ENCODE measurements at regions not wholly inside any gene's neighbourhood (a gene's known extent, or its start where the extent isn't known, plus 50 kb on each side); places are given as distances from the start of the nearest gene placed in this dataset. TPM values are rescaled to one million over a fixed set of nuclear protein-coding genes. Genes with fewer than 3 reads are reported as not detected.

DNA sequence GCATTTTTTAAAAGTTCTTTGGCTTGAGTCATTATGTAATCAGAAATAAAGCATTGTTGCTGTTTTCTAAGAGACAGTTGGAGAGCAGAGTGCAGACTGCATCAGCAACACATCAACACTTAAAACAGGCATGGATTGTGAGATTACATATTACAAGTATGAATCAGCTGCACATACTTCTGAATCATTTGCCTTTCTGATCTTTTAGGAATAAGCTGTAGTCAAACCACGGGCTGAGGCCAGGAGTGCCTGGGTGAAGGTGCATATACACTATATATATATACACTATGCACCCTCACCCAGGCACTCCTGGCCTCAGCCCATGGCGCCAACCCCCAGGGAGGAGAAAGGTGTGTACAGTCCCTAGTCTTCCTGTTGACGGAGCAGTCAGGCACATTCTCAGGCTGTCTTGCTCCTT, 52.4 kb upstream of the DLX6 start:
- TF ChIP-seq EZH2 (IDR thresholded peaks at IDR 0.05; ENCODE audit: insufficient read depth, poor library complexity, severe bottlenecking) = no peak
- TF ChIP-seq EZH2phosphoT487 (IDR thresholded peaks at IDR 0.05; ENCODE audit: insufficient read depth, low read depth) = no peak
- peak; percentile 62 for DNase-seq
- Histone ChIP-seq H3K9me3 (ENCODE audit: low read depth) (no peaks in the 10 kb centered on the region), H3K36me3 (ENCODE audit: low read depth) (no peaks in the 10 kb centered on the region), H4K20me1 (ENCODE audit: insufficient read depth) (no peaks in the 10 kb centered on the region), H3K79me2 (ENCODE audit: insufficient read depth) (no peaks in the 10 kb centered on the region), H3K4me2 (ENCODE audit: unreplicated experiment) (no peak overlapping the region), H3K27me3 (replicated peaks; ENCODE audit: insufficient read depth) (no peaks in the 10 kb centered on the region; the same call in 1 of the 2 replicates), H3K4me3 (no peak overlapping the region), H3K27ac (no peak overlapping the region), H3K4me1 (ENCODE audit: insufficient read depth) (peaks cover 8% of the 10 kb centered on the region; the same call in 1 of the 2 replicates), H2AFZ (no peak overlapping the region), H3F3A (ENCODE audit: insufficient read depth) (0 out of 2 replicates have a peak, but pooled peaks cover 5% of the 10 kb centered on the region), H3K9ac (no peak overlapping the region), H3K9me2 (ENCODE audit: insufficient read depth) (no peaks in the 10 kb centered on the region)
- in situ Hi-C loops (cut with MboI) = no loop called here
- WGBS, 2 experiments (ENCODE audit: low coverage in 1 of 2, low lambda C conversion rate in 2 of 2, missing lambda C conversion rate in 2 of 2) = 36 to 38% methylated on average over 3 of the region's 3 CpGs

DNA sequence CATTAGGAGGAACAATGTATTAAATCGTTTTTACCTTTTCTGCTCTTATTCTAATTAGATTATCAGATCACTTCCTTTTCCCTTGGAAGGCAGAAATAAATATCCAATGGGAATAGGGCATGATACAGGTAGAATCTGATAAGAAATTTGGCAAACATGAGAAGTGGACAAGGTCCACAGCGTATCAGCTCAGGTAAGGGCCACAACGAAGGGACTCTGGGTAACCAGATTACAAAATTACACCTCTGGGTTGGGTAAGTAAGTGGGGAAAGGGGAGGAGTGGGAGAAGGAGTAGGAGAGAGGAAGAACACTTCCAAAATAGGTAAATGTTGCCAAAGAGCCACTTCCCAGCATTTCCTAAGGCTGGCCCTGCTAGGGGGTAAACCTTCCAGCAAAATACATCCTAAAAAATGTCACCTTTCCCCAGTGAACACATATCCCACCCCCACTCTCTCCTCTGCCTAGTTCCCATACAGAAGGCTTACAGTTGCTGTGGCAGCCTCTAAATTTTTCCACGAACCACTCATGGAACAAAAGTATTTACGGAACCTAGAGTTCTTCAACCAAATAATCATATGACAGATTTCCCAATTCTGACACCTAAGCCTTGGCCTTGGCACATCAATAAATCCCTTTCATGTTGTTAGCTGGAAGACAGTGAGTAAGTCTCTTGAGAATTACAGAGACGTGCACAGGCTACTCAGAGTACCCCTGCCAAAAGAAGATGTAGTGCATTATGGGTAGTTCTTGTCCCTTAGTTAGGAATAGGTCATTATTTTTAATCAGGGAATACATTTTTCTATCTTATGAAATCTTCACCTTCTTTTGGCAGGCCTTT, 51.5 kb upstream of the DLX6 start:
- Histone ChIP-seq H3K27ac (no peak overlapping the region), H3K9ac (no peak overlapping the region), H3K36me3 (ENCODE audit: low read depth) (no peaks in the 10 kb centered on the region), H3K79me2 (ENCODE audit: insufficient read depth) (no peaks in the 10 kb centered on the region), H4K20me1 (ENCODE audit: insufficient read depth) (no peaks in the 10 kb centered on the region), H3K4me1 (ENCODE audit: insufficient read depth) (peaks cover 8% of the 10 kb centered on the region; the same call in 1 of the 2 replicates), H3K4me3 (no peak overlapping the region), H3K9me2 (ENCODE audit: insufficient read depth) (no peaks in the 10 kb centered on the region), H3K9me3 (ENCODE audit: low read depth) (no peaks in the 10 kb centered on the region), H2AFZ (no peak overlapping the region), H3F3A (ENCODE audit: insufficient read depth) (0 out of 2 replicates have a peak, but pooled peaks cover 5% of the 10 kb centered on the region), H3K4me2 (ENCODE audit: unreplicated experiment) (no peak overlapping the region), H3K27me3 (replicated peaks; ENCODE audit: insufficient read depth) (no peaks in the 10 kb centered on the region)
- in situ Hi-C loops (cut with MboI) = no loop called here
- 31 to 33% methylated on average over 6 of the region's 6 CpGs for WGBS, 2 experiments (ENCODE audit: low coverage in 1 of 2, low lambda C conversion rate in 2 of 2, missing lambda C conversion rate in 2 of 2)
- TF ChIP-seq EZH2phosphoT487 (IDR thresholded peaks at IDR 0.05; ENCODE audit: insufficient read depth, low read depth) = no peak
- TF ChIP-seq EZH2 (IDR thresholded peaks at IDR 0.05; ENCODE audit: insufficient read depth, poor library complexity, severe bottlenecking) = no peak
- peak; percentile 40 for DNase-seq

Small RNA genes lying in the stretch of these regions (small RNA-seq; reads per million reads assigned to genes)
- gene RN7SL252P (ENCODE audit: low read depth, low replicate concordance) = not detected
